Testis (tissue), 2 donors: ENCODE measurements at regions not wholly inside any gene's neighbourhood (a gene's known extent, or its start where the extent isn't known, plus 50 kb on each side); places are given as distances from the start of the nearest gene placed in this dataset.
A peak's percentile ranks its signal among the peaks of the same experiment; 100 is the strongest.

Experiments used
- DNase-seq: peaks from one replicate; pipeline ENCODE4 v3.0.0-alpha.2; 2019
- H3K27ac ChIP-seq, 2 donors: fragments of 200-600 bp; sonication (generic); one replicate each; pipeline ENCODE4 v1.5.1; 2019
- H3K27me3 ChIP-seq: fragments of 200-600 bp; sonication (generic); one replicate; pipeline ENCODE4 v1.5.1; 2019
- H3K36me3 ChIP-seq: fragments of 200-600 bp; sonication (generic); one replicate; pipeline ENCODE4 v1.5.1; 2017; ENCODE audit warnings: low read depth; ENCODE audit errors: missing control alignments
- H3K4me1 ChIP-seq: fragments of 200-600 bp; sonication (generic); one replicate; pipeline ENCODE4 v1.5.1; 2019
- H3K4me3 ChIP-seq, 2 donors: fragments of 200-600 bp; sonication (generic); one replicate each; pipeline ENCODE4 v1.5.1; 2017 to 2019
- H3K9me3 ChIP-seq: fragments of 200-600 bp; sonication (generic); one replicate; pipeline ENCODE4 v1.5.1; 2017
- CTCF ChIP-seq, 3 experiments: fragments of 450-650 bp in 2 of 3; fragments of 200-600 bp in 1 of 3; sonication (generic) in 1 of 3; IDR thresholded peaks; one replicate each; pipeline ENCODE4 v1.5.1; 2016 to 2019; ENCODE audit warnings: antibody characterized with exemption in 3 of 3, mild to moderate bottlenecking in 2 of 3, moderate library complexity in 1 of 3
- POLR2A ChIP-seq: fragments of 450-650 bp; IDR thresholded peaks from one replicate; pipeline ENCODE4 v1.6.1; 2017; ENCODE audit warnings: antibody characterized with exemption, mild to moderate bottlenecking, moderate library complexity
- WGBS, 2 donors: methylation state at CpG; one replicate each; pipeline ENCODE4 v1.1.5; 2018; 5-methylcytosine and 5-hydroxymethylcytosine counted together
- intact Hi-C: fragments of 100-400 bp; cut with DNase I; formaldehyde crosslinking; loops from one replicate; pipeline ENCODE4 v1.15.1; 2023; ENCODE audit warnings: low total_unique reads

DNA sequence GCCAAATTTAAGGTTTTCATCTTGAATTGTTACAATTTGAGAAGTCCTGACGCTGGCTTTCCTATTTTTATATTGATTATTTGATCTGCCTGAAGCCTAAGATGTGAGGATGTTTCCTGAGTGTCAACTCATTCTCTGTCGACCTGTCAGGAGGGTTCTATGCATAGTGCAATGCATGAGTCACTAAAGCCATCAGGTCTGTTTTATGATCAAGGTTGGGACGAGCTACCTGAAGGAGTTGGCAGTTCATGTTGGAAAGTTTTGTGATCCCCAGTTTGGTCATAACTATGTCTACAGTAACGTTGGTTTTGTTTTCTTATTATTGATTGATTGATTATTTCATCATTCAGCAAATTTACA, 71.2 kb downstream of the NABP1 start:
- H3K4me1 ChIP-seq = no peaks in the 10 kb centered on the region
- H3K9me3 ChIP-seq = no peaks in the 10 kb centered on the region
- TF ChIP-seq CTCF (IDR thresholded peaks at IDR 0.05) = no peak
- TF ChIP-seq POLR2A = no peak
- H3K27me3 ChIP-seq = no peaks in the 10 kb centered on the region
- 84 to 85% methylated on average over 4 of the region's 4 CpGs for WGBS, 2 donors
- H3K36me3 ChIP-seq = no peaks in the 10 kb centered on the region
- no peak overlapping the region for H3K27ac ChIP-seq
- DNase-seq = no peak
- no peak overlapping the region for H3K4me3 ChIP-seq
- intact Hi-C loops = no loop called here

DNA sequence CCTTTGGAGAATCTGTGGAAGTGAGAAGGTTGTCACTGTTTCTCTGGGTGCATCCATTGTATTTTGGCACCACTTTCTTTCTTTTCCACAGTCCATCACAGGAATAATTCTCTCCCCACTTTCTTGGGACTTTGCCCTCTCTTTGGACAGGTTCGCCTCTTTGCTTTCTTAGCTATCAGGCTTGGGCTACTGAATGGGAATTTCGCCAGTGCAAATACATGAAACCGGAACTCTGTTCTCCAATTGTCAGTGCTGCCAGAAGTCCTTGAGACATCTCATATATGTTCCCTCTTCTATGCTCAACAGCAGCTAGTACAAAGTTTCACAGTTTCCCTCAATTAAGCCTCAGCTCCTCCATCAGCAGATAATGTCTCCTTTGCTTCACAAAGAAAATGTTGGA, 76.2 kb downstream of the NABP1 start:
- intact Hi-C loops = no loop called here
- Histone ChIP-seq H3K4me3 (no peak overlapping the region), H3K9me3 (no peaks in the 10 kb centered on the region), H3K36me3 (no peaks in the 10 kb centered on the region), H3K27me3 (no peaks in the 10 kb centered on the region), H3K4me1 (no peaks in the 10 kb centered on the region), H3K27ac (no peak overlapping the region)
- no peak for DNase-seq
- TF ChIP-seq POLR2A (no peak), CTCF (IDR thresholded peaks at IDR 0.05) (no peak)
- 74 to 75% methylated on average over 3 of the region's 3 CpGs for WGBS, 2 donors

DNA sequence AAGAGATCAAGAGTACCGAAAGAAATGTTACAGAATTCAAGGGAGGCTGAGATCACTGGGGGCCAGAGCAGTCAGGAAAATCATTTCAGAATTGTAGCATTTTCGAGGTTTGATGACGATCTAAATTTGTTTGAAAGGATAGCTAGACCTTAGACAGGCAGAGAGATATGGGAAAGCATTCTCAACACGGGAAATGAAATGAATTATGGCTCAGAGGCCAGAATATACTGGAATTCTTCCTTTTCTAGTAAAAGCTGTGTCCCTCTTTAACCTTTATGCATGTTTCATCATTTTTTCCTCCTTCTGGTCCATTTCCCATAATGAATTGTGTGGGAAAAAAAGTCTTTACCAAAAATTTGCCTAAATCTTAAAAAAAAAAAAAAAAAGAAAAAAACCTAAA, 78.8 kb downstream of the NABP1 start:
- Histone ChIP-seq H3K4me3 (no peak overlapping the region), H3K27me3 (no peaks in the 10 kb centered on the region), H3K27ac (no peak overlapping the region), H3K9me3 (no peaks in the 10 kb centered on the region), H3K36me3 (no peaks in the 10 kb centered on the region), H3K4me1 (no peaks in the 10 kb centered on the region)
- no peak for DNase-seq
- intact Hi-C loops = no loop called here
- WGBS, 2 donors = 43 to 46% methylated on average over 4 of the region's 4 CpGs
- TF ChIP-seq POLR2A (no peak), CTCF (IDR thresholded peaks at IDR 0.05) (no peak)

DNA sequence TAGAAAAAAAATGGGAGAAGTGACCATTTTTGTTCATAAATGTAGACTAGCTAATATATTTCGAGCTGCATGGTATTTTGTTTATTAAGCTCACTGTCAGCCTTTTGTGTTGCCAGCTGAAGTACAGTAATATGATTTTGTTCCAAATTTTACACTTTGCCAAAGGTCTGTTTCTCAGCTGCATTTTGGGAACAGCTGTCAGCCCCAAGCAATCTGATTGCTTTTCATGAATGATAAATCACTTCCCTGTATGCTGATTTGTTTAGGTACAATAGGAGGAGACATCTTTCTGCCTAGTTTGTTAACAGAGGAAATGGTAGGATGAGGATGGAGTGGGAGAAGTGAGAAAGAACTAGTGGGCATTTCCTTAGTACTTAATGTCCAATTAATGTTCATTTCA, 79.3 kb downstream of the NABP1 start:
- Histone ChIP-seq H3K27me3 (no peaks in the 10 kb centered on the region), H3K27ac (no peak overlapping the region), H3K9me3 (no peaks in the 10 kb centered on the region), H3K4me3 (no peak overlapping the region), H3K4me1 (no peaks in the 10 kb centered on the region), H3K36me3 (no peaks in the 10 kb centered on the region)
- intact Hi-C loops = no loop called here
- WGBS, 2 donors = 56 to 57% methylated on average over 1 of the region's 1 CpG
- TF ChIP-seq POLR2A = no peak
- TF ChIP-seq CTCF (IDR thresholded peaks at IDR 0.05) = no peak
- no peak for DNase-seq

- Histone ChIP-seq H3K27me3 (no peaks in the 10 kb centered on the region), H3K27ac (no peak overlapping the region), H3K9me3 (no peaks in the 10 kb centered on the region), H3K36me3 (no peaks in the 10 kb centered on the region), H3K4me1 (no peaks in the 10 kb centered on the region), H3K4me3 (no peak overlapping the region)
- 69 to 72% methylated on average over 13 of the region's 13 CpGs for WGBS, 2 donors
- intact Hi-C loops = no loop called here
- peak; percentile 52 for DNase-seq
- TF ChIP-seq CTCF (IDR thresholded peaks at IDR 0.05) (peak in 1 of 3 experiments; percentile 23), POLR2A (no peak)
Observed at GRCh38 chr2:191758518-191759507, 80.9 kb downstream of the NABP1 start.
